ENCODE measurements at regions not wholly inside any gene's neighbourhood (a gene's known extent, or its start where the extent isn't known, plus 50 kb on each side); places are given as distances from the start of the nearest gene placed in this dataset.

GRCh38 chr7:57328963-57329362, 121.0 kb upstream of the ZNF716 start:
- Histone ChIP-seq H3K36me3 (ENCODE audit: insufficient read depth, low read length) (no peaks in the 10 kb centered on the region), H3K9me2 (ENCODE audit: insufficient read depth, low read length) (no peaks in the 10 kb centered on the region), H2AFZ (ENCODE audit: low read length) (no peak overlapping the region), H3K9me3 (ENCODE audit: low read length) (no peaks in the 10 kb centered on the region), H3K4me3 (ENCODE audit: low read depth, low read length, poor library complexity, severe bottlenecking) (no peak overlapping the region), H3K4me1 (ENCODE audit: insufficient read depth, low read length, poor library complexity, severe bottlenecking) (no peaks in the 10 kb centered on the region), H4K20me1 (ENCODE audit: insufficient read depth, low read length) (no peaks in the 10 kb centered on the region), H3K79me2 (ENCODE audit: insufficient read depth, low read depth, low read length) (no peaks in the 10 kb centered on the region), H3K4me2 (ENCODE audit: low read length) (no peak overlapping the region), H3K27ac (ENCODE audit: low read depth, low read length, poor library complexity, severe bottlenecking) (no peak overlapping the region)
- POLR2A ChIA-PET = no interaction called here
- CTCF ChIA-PET (ENCODE audit: unreplicated experiment) = no interaction called here
- TF ChIP-seq CTCF (conservative IDR thresholded peaks at IDR 0.05; ENCODE audit: low read length) = no peak
- intact Hi-C loops (cut with micrococcal nuclease; ENCODE audit: unreplicated experiment) = no loop called here
- BruUV-seq (replicated peaks) = no TSS peak
- no peak for DNase-seq (ENCODE audit: low spot score)

GRCh38 chr7:57339198-57339944, 110.6 kb upstream of the ZNF716 start:
- Histone ChIP-seq H3K9me2 (ENCODE audit: insufficient read depth, low read length) (no peaks in the 10 kb centered on the region), H3K4me1 (ENCODE audit: insufficient read depth, low read length, poor library complexity, severe bottlenecking) (no peaks in the 10 kb centered on the region), H3K4me3 (ENCODE audit: low read depth, low read length, poor library complexity, severe bottlenecking) (no peak overlapping the region), H4K20me1 (ENCODE audit: insufficient read depth, low read length) (no peaks in the 10 kb centered on the region), H3K9me3 (ENCODE audit: low read length) (no peaks in the 10 kb centered on the region), H3K79me2 (ENCODE audit: insufficient read depth, low read depth, low read length) (no peaks in the 10 kb centered on the region), H2AFZ (ENCODE audit: low read length) (no peak overlapping the region), H3K36me3 (ENCODE audit: insufficient read depth, low read length) (no peaks in the 10 kb centered on the region), H3K4me2 (ENCODE audit: low read length) (no peak overlapping the region), H3K27ac (ENCODE audit: low read depth, low read length, poor library complexity, severe bottlenecking) (no peak overlapping the region)
- intact Hi-C loops (cut with micrococcal nuclease; ENCODE audit: unreplicated experiment) = no loop called here
- no peak for DNase-seq (ENCODE audit: low spot score)
- TF ChIP-seq CTCF (conservative IDR thresholded peaks at IDR 0.05; ENCODE audit: low read length) = no peak
- TF ChIP-seq EZH2phosphoT487 (IDR thresholded peaks at IDR 0.05; ENCODE audit: borderline replicate concordance, low read depth, low read length) = no peak
- CTCF ChIA-PET (ENCODE audit: unreplicated experiment) = no interaction called here
- BruUV-seq (replicated peaks) = no TSS peak
- POLR2A ChIA-PET = no interaction called here

DNA sequence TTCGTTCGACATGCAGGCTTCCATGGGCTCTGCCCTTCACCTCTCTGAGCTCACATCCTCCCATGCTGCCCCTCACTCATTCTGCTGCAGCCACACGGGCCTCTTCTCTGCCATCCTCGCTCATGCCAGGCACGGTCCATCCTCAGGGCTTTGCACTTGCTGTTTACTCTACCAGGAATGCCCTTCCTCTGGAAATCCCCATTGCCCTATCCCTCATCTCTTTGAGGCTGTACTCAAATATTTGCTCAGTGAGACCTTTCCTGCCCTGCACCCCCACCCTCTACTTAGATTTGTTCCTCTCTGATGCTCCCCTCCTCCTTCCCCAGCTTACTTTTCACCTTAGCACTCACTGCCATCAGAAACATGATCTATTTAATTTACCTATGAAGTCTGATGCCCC, 107.0 kb upstream of the ZNF716 start:
- Histone ChIP-seq H3K4me1 (ENCODE audit: insufficient read depth, low read length, poor library complexity, severe bottlenecking) (no peaks in the 10 kb centered on the region), H3K36me3 (ENCODE audit: insufficient read depth, low read length) (no peaks in the 10 kb centered on the region), H3K27ac (ENCODE audit: low read depth, low read length, poor library complexity, severe bottlenecking) (no peak overlapping the region), H3K9me3 (ENCODE audit: low read length) (no peaks in the 10 kb centered on the region), H4K20me1 (ENCODE audit: insufficient read depth, low read length) (no peaks in the 10 kb centered on the region), H2AFZ (ENCODE audit: low read length) (no peak overlapping the region), H3K79me2 (ENCODE audit: insufficient read depth, low read depth, low read length) (no peaks in the 10 kb centered on the region), H3K4me2 (ENCODE audit: low read length) (no peak overlapping the region), H3K9me2 (ENCODE audit: insufficient read depth, low read length) (no peaks in the 10 kb centered on the region), H3K4me3 (ENCODE audit: low read depth, low read length, poor library complexity, severe bottlenecking) (no peak overlapping the region)
- no peak for DNase-seq (ENCODE audit: low spot score)
- intact Hi-C loops (cut with micrococcal nuclease; ENCODE audit: unreplicated experiment) = no loop called here
- ChIA-PET CTCF (ENCODE audit: unreplicated experiment) (no interaction called here), POLR2A (interaction anchor here (0.7 kb wide), 1 partner anchor 113 kb away, joined by 4 read pairs; no protein-coding TSS in a partner anchor)
- TF ChIP-seq EZH2phosphoT487 (IDR thresholded peaks at IDR 0.05; ENCODE audit: borderline replicate concordance, low read depth, low read length) (no peak), CTCF (conservative IDR thresholded peaks at IDR 0.05; ENCODE audit: low read length) (no peak)
- no TSS peak for BruUV-seq (replicated peaks)

Data from OCI-LY7 (cell line).